Thoracic aorta (tissue), 2 donors: ENCODE measurements at regions not wholly inside any gene's neighbourhood (a gene's known extent, or its start where the extent isn't known, plus 50 kb on each side); places are given as distances from the start of the nearest gene placed in this dataset.

Experiments
- ATAC-seq: fragments of 150-250 bp; one replicate; pipeline ENCODE4 v1.8.0; 2017; ENCODE audit warnings: low read depth; ENCODE audit not compliant: insufficient number of reproducible peaks, low FRiP score
- DNase-seq: peaks from one replicate; pipeline ENCODE4 v3.0.0-alpha.2; 2020; ENCODE audit warnings: low spot score
- H3K27ac ChIP-seq, 2 donors: fragments of 200-600 bp; sonication (generic); 1 replicate in 1 of 2; 2 replicates in 1 of 2; pipeline ENCODE4 v1.5.1; 2016; ENCODE audit warnings: mild to moderate bottlenecking in 2 of 2, moderate library complexity in 2 of 2
- H3K27me3 ChIP-seq: fragments of 200-600 bp; sonication (generic); replicated peaks from 2 replicates; pipeline ENCODE4 v1.6.0; 2016; ENCODE audit warnings: mild to moderate bottlenecking; ENCODE audit not compliant: insufficient read depth
- H3K36me3 ChIP-seq: fragments of 200-600 bp; sonication (generic); one replicate; pipeline ENCODE4 v1.5.1; 2016
- H3K4me1 ChIP-seq, 2 donors: fragments of 200-600 bp; sonication (generic); 1 replicate in 1 of 2; 2 replicates in 1 of 2; pipeline versions ENCODE4 v1.5.1 to v1.6.0; 2016; ENCODE audit warnings: low read depth in 2 of 2, mild to moderate bottlenecking in 1 of 2; ENCODE audit not compliant: control insufficient read depth in 1 of 2
- H3K4me3 ChIP-seq: fragments of 200-600 bp; sonication (generic); 2 replicates; pipeline ENCODE4 v1.5.1; 2016; ENCODE audit warnings: mild to moderate bottlenecking
- H3K9me3 ChIP-seq: fragments of 200-600 bp; sonication (generic); 2 replicates; pipeline ENCODE4 v1.5.1; 2016
- CTCF ChIP-seq: fragments of 200-600 bp; sonication (generic); IDR thresholded peaks from one replicate; pipeline ENCODE4 v1.5.1; 2019; ENCODE audit warnings: antibody characterized with exemption

GRCh38 chr14:58942516-58942915 is 246.0 kb upstream of the DAAM1 start:
- peaks cover 2% of the 10 kb centered on the region for H3K9me3 ChIP-seq
- no peak for ATAC-seq
- H3K4me1 ChIP-seq, result no peaks in the 10 kb centered on the region
- no peaks in the 10 kb centered on the region for H3K36me3 ChIP-seq
- H3K27me3 ChIP-seq, result no peaks in the 10 kb centered on the region
- TF ChIP-seq CTCF, result no peak
- no peak for DNase-seq
- H3K4me3 ChIP-seq, result no peak overlapping the region
- H3K27ac ChIP-seq, result no peak overlapping the region

GRCh38 chr14:58944343-58944967 is 244.0 kb upstream of the DAAM1 start:
- no peaks in the 10 kb centered on the region for H3K27me3 ChIP-seq
- ATAC-seq (no peak), DNase-seq (no peak)
- no peak overlapping the region for H3K4me3 ChIP-seq
- H3K27ac ChIP-seq, result no peak overlapping the region
- no peaks in the 10 kb centered on the region for H3K36me3 ChIP-seq
- TF ChIP-seq CTCF, result no peak
- no peaks in the 10 kb centered on the region for H3K9me3 ChIP-seq
- H3K4me1 ChIP-seq, result no peaks in the 10 kb centered on the region

GRCh38 chr14:58944968-58945356 is 243.5 kb upstream of the DAAM1 start:
- Histone ChIP-seq H3K9me3 (no peaks in the 10 kb centered on the region), H3K4me1 (no peaks in the 10 kb centered on the region), H3K27ac (no peak overlapping the region), H3K36me3 (no peaks in the 10 kb centered on the region), H3K27me3 (no peaks in the 10 kb centered on the region), H3K4me3 (no peak overlapping the region)
- no peak for DNase-seq
- no peak for ATAC-seq
- no peak for TF ChIP-seq CTCF

GRCh38 chr14:58946431-58946830 is 242.0 kb upstream of the DAAM1 start:
- no peak for TF ChIP-seq CTCF
- Histone ChIP-seq H3K36me3 (no peaks in the 10 kb centered on the region), H3K27ac (no peak overlapping the region), H3K4me1 (no peaks in the 10 kb centered on the region), H3K4me3 (no peak overlapping the region), H3K27me3 (no peaks in the 10 kb centered on the region), H3K9me3 (no peaks in the 10 kb centered on the region)
- DNase-seq (no peak), ATAC-seq (no peak)

- no peak for TF ChIP-seq CTCF
- Histone ChIP-seq H3K27ac (no peak overlapping the region), H3K9me3 (no peaks in the 10 kb centered on the region), H3K4me1 (no peaks in the 10 kb centered on the region), H3K36me3 (no peaks in the 10 kb centered on the region), H3K4me3 (no peak overlapping the region), H3K27me3 (no peaks in the 10 kb centered on the region)
- no peak for DNase-seq
- no peak for ATAC-seq
Observed at GRCh38 chr14:58947156-58947555, 241.3 kb upstream of the DAAM1 start.
